ENCODE measurements at regions not wholly inside any gene's neighbourhood (a gene's known extent, or its start where the extent isn't known, plus 50 kb on each side); places are given as distances from the start of the nearest gene placed in this dataset.
"Not testable (repeated sequence)": the region's sequence is repeated elsewhere in the genome, so short reads cannot be mapped to it uniquely, and the experiment has no call there.

GRCh38 chr6:26270903-26271667, 93.9 kb upstream of the BTN3A2 start:
- Histone ChIP-seq H3K4me1 (ENCODE audit: control insufficient read depth in 3 of 3, insufficient read depth in 3 of 3, low read length in 3 of 3) (peaks cover 10 to 21% (median 17%) of the 10 kb centered on the region in 3 donors), H3K4me3 (ENCODE audit: low read length in 3 of 3) (peak overlapping the region; percentile 28 to 79 (median 52)), H3K27ac (ENCODE audit: low read depth, low read length) (no peak overlapping the region), H3K27me3 (ENCODE audit: control insufficient read depth in 3 of 3, insufficient read depth in 3 of 3, low read length in 3 of 3) (peaks cover 53 to 71% (median 60%) of the 10 kb centered on the region in 3 donors), H3K36me3 (ENCODE audit: control insufficient read depth in 3 of 3, insufficient read depth in 3 of 3, low read length in 3 of 3) (no peaks in the 10 kb centered on the region), H3K9me3 (ENCODE audit: control insufficient read depth in 3 of 3, low read length in 3 of 3) (no peaks in the 10 kb centered on the region), H3K9ac (ENCODE audit: low read depth in 1 of 3, low read length in 3 of 3) (no peak overlapping the region)

DNA sequence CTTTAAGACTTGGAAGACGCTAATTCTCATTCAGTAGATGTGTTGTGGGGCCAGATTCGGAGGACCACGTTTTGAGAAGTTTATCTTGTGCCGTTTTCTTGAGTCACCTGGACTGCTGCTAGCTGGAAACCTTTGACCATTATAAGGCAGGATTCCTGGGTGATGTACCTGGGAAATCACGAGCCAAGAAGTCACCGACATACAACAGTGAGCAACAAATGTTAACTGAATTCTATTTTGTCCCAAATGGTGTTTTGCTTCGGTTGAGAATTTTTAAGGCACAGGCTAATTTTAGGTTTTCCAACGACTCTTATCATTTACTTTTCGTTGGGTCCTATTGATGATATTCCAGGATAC, 93.4 kb upstream of the BTN3A2 start:
- H3K27me3 ChIP-seq (ENCODE audit: control insufficient read depth in 3 of 3, insufficient read depth in 3 of 3, low read length in 3 of 3), result peaks cover 54 to 74% (median 60%) of the 10 kb centered on the region in 3 donors
- no peaks in the 10 kb centered on the region for H3K36me3 ChIP-seq (ENCODE audit: control insufficient read depth in 3 of 3, insufficient read depth in 3 of 3, low read length in 3 of 3)
- H3K27ac ChIP-seq (ENCODE audit: low read depth, low read length), result no peak overlapping the region
- no peak overlapping the region for H3K9ac ChIP-seq (ENCODE audit: low read depth in 1 of 3, low read length in 3 of 3)
- no peaks in the 10 kb centered on the region for H3K9me3 ChIP-seq (ENCODE audit: control insufficient read depth in 3 of 3, low read length in 3 of 3)
- peak overlapping the region in 2 of 3 donors; percentile 28 to 79 for H3K4me3 ChIP-seq (ENCODE audit: low read length in 3 of 3)
- peaks cover 10 to 21% (median 17%) of the 10 kb centered on the region in 3 donors for H3K4me1 ChIP-seq (ENCODE audit: control insufficient read depth in 3 of 3, insufficient read depth in 3 of 3, low read length in 3 of 3)

DNA sequence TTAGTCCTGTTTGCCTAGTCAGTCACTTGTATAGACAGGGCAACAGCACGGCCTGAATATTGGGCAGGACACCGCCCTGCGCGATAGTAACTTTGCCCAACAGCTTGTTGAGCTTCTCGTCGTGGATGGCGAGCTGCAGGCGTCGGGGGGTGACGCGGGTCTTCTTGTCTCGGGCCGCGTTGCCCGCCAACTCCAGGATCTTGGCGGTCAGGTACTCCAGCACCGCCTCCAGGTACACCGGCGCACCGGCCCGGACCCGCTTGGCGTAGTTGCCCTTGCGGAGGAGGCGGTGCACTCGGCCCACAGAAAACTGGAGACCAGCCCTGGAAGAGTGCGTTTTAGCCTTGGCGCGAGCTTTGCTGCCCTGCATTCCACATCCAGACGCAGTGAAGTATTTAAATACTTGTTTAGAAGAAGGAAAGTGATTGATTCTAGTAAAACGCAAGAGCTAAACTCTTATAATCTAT, 92.8 kb upstream of the BTN3A2 start:
- Histone ChIP-seq H3K9ac (ENCODE audit: low read depth in 1 of 3, low read length in 3 of 3) (peak overlapping the region in 1 of 3 donors; percentile 33), H3K4me1 (ENCODE audit: control insufficient read depth in 3 of 3, insufficient read depth in 3 of 3, low read length in 3 of 3) (peaks cover 10 to 21% (median 17%) of the 10 kb centered on the region in 3 donors), H3K27me3 (ENCODE audit: control insufficient read depth in 3 of 3, insufficient read depth in 3 of 3, low read length in 3 of 3) (peaks cover 54 to 74% (median 60%) of the 10 kb centered on the region in 3 donors), H3K27ac (ENCODE audit: low read depth, low read length) (peak overlapping the region; percentile 16), H3K4me3 (ENCODE audit: low read length in 3 of 3) (peak overlapping the region; percentile 28 to 79 (median 35)), H3K9me3 (ENCODE audit: control insufficient read depth in 3 of 3, low read length in 3 of 3) (no peaks in the 10 kb centered on the region), H3K36me3 (ENCODE audit: control insufficient read depth in 3 of 3, insufficient read depth in 3 of 3, low read length in 3 of 3) (no peaks in the 10 kb centered on the region)

GRCh38 chr6:26273673-26274588, 91.1 kb upstream of the BTN3A2 start:
- peaks cover 54 to 66% (median 54%) of the 10 kb centered on the region in 3 donors for H3K27me3 ChIP-seq (ENCODE audit: control insufficient read depth in 3 of 3, insufficient read depth in 3 of 3, low read length in 3 of 3)
- H3K4me3 ChIP-seq (ENCODE audit: low read length in 3 of 3), result peak overlapping the region; percentile 51 to 79 (median 52)
- H3K4me1 ChIP-seq (ENCODE audit: control insufficient read depth in 3 of 3, insufficient read depth in 3 of 3, low read length in 3 of 3), result peaks cover 10 to 21% (median 17%) of the 10 kb centered on the region in 3 donors
- H3K9ac ChIP-seq (ENCODE audit: low read depth in 1 of 3, low read length in 3 of 3), result peak overlapping the region in 1 of 3 donors; percentile 4
- no peaks in the 10 kb centered on the region for H3K36me3 ChIP-seq (ENCODE audit: control insufficient read depth in 3 of 3, insufficient read depth in 3 of 3, low read length in 3 of 3)
- H3K27ac ChIP-seq (ENCODE audit: low read depth, low read length), result no peak overlapping the region
- no peaks in the 10 kb centered on the region for H3K9me3 ChIP-seq (ENCODE audit: control insufficient read depth in 3 of 3, low read length in 3 of 3)

- peaks cover 10 to 21% (median 17%) of the 10 kb centered on the region in 3 donors for H3K4me1 ChIP-seq (ENCODE audit: control insufficient read depth in 3 of 3, insufficient read depth in 3 of 3, low read length in 3 of 3)
- H3K9ac ChIP-seq (ENCODE audit: low read depth in 1 of 3, low read length in 3 of 3), result no peak overlapping the region
- H3K27me3 ChIP-seq (ENCODE audit: control insufficient read depth in 3 of 3, insufficient read depth in 3 of 3, low read length in 3 of 3), result peaks cover 43 to 51% (median 45%) of the 10 kb centered on the region in 3 donors
- no peak overlapping the region for H3K4me3 ChIP-seq (ENCODE audit: low read length in 3 of 3)
- H3K9me3 ChIP-seq (ENCODE audit: control insufficient read depth in 3 of 3, low read length in 3 of 3), result no peaks in the 10 kb centered on the region
- H3K36me3 ChIP-seq (ENCODE audit: control insufficient read depth in 3 of 3, insufficient read depth in 3 of 3, low read length in 3 of 3), result peaks cover 0 to 4% (median 4%) of the 10 kb centered on the region in 3 donors
- H3K27ac ChIP-seq (ENCODE audit: low read depth, low read length), result no peak overlapping the region
Observed at GRCh38 chr6:26275663-26276062, 89.3 kb upstream of the BTN3A2 start.

DNA sequence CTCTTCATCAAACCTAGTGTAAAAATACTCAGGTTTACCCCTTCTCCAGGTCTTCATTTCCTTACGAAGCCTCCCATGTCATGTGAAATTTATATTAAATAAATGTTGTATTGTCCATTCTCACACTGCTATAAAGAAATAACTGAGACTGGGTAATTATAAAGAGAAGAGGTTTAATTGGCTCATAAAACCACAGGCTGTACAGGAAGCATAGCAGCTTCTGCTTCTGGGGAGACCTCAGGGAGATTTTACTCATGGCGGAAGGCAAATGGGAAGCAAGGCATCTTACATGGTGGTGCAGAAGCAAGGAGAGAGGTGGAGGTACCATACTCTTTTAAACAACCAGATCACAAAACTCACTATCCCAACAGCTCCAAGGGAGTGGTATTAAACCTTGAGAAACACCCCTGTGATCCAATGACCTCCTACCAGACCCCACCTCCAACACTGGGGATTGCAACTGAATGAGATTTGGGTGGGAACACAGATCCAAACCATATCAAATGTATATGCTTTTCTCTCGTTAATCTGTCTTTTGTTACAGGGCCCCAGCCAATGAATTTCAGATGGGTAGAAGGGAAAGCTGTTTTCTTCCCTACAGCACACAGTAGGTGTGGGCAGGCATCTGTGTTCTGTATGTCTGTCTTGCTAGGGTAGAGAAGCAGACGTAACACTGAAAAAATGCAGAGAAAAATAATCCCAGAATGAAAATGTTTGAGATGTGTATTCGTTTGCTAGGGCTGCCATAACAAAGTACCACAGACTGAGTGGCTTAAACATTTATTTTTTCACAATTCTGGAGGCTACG, 88.0 kb upstream of the BTN3A2 start:
- H3K9ac ChIP-seq (ENCODE audit: low read depth in 1 of 3, low read length in 3 of 3), result no peak overlapping the region
- H3K36me3 ChIP-seq (ENCODE audit: control insufficient read depth in 3 of 3, insufficient read depth in 3 of 3, low read length in 3 of 3), result peaks cover 0 to 7% (median 6%) of the 10 kb centered on the region in 3 donors
- H3K27me3 ChIP-seq (ENCODE audit: control insufficient read depth in 3 of 3, insufficient read depth in 3 of 3, low read length in 3 of 3), result peaks cover 31 to 37% (median 33%) of the 10 kb centered on the region in 3 donors
- H3K4me3 ChIP-seq (ENCODE audit: low read length in 3 of 3), result no peak overlapping the region
- no peaks in the 10 kb centered on the region for H3K9me3 ChIP-seq (ENCODE audit: control insufficient read depth in 3 of 3, low read length in 3 of 3)
- peaks cover 6 to 15% (median 10%) of the 10 kb centered on the region in 3 donors for H3K4me1 ChIP-seq (ENCODE audit: control insufficient read depth in 3 of 3, insufficient read depth in 3 of 3, low read length in 3 of 3)
- H3K27ac ChIP-seq (ENCODE audit: low read depth, low read length), result no peak overlapping the region

- Histone ChIP-seq H3K36me3 (ENCODE audit: control insufficient read depth in 3 of 3, insufficient read depth in 3 of 3, low read length in 3 of 3) (peaks cover 0 to 7% (median 6%) of the 10 kb centered on the region in 3 donors), H3K4me1 (ENCODE audit: control insufficient read depth in 3 of 3, insufficient read depth in 3 of 3, low read length in 3 of 3) (peaks cover 9 to 16% (median 12%) of the 10 kb centered on the region in 3 donors), H3K9me3 (ENCODE audit: control insufficient read depth in 3 of 3, low read length in 3 of 3) (no peaks in the 10 kb centered on the region), H3K27ac (ENCODE audit: low read depth, low read length) (no peak overlapping the region), H3K9ac (ENCODE audit: low read depth in 1 of 3, low read length in 3 of 3) (no peak overlapping the region), H3K4me3 (ENCODE audit: low read length in 3 of 3) (no peak overlapping the region), H3K27me3 (ENCODE audit: control insufficient read depth in 3 of 3, insufficient read depth in 3 of 3, low read length in 3 of 3) (peaks cover 16 to 23% (median 19%) of the 10 kb centered on the region in 3 donors)
Observed at GRCh38 chr6:26278536-26278935, 86.5 kb upstream of the BTN3A2 start.

GRCh38 chr6:26279371-26279770, 85.6 kb upstream of the BTN3A2 start:
- peaks cover 16 to 20% (median 17%) of the 10 kb centered on the region in 3 donors for H3K4me1 ChIP-seq (ENCODE audit: control insufficient read depth in 3 of 3, insufficient read depth in 3 of 3, low read length in 3 of 3)
- not testable (repeated sequence) for H3K4me3 ChIP-seq (ENCODE audit: low read length in 3 of 3)

GRCh38 chr6:26280407-26280806, 84.6 kb upstream of the BTN3A2 start:
- H3K4me3 ChIP-seq (ENCODE audit: low read length in 3 of 3), result no peak overlapping the region
- H3K27ac ChIP-seq (ENCODE audit: low read depth, low read length), result no peak overlapping the region
- H3K36me3 ChIP-seq (ENCODE audit: control insufficient read depth in 3 of 3, insufficient read depth in 3 of 3, low read length in 3 of 3), result peaks cover 0 to 7% (median 6%) of the 10 kb centered on the region in 3 donors
- H3K27me3 ChIP-seq (ENCODE audit: control insufficient read depth in 3 of 3, insufficient read depth in 3 of 3, low read length in 3 of 3), result peaks cover 5 to 9% (median 6%) of the 10 kb centered on the region in 3 donors
- no peak overlapping the region for H3K9ac ChIP-seq (ENCODE audit: low read depth in 1 of 3, low read length in 3 of 3)
- no peaks in the 10 kb centered on the region for H3K9me3 ChIP-seq (ENCODE audit: control insufficient read depth in 3 of 3, low read length in 3 of 3)
- peaks cover 19 to 28% (median 21%) of the 10 kb centered on the region in 3 donors for H3K4me1 ChIP-seq (ENCODE audit: control insufficient read depth in 3 of 3, insufficient read depth in 3 of 3, low read length in 3 of 3)

More at GRCh38 chr6:26279371-26279770, 85.6 kb upstream of the BTN3A2 start:
- H3K9ac ChIP-seq (ENCODE audit: low read depth in 1 of 3, low read length in 3 of 3); H3K36me3 ChIP-seq (ENCODE audit: control insufficient read depth in 3 of 3, insufficient read depth in 3 of 3, low read length in 3 of 3); H3K9me3 ChIP-seq (ENCODE audit: control insufficient read depth in 3 of 3, low read length in 3 of 3); H3K27ac ChIP-seq (ENCODE audit: low read depth, low read length): not testable (repeated sequence)
- H3K27me3 ChIP-seq (ENCODE audit: control insufficient read depth in 3 of 3, insufficient read depth in 3 of 3, low read length in 3 of 3), result peaks cover 8 to 15% (median 14%) of the 10 kb centered on the region in 3 donors
